Activated T-cell treated with anti-CD3 and anti-CD28 coated beads, Interleukin-2, amount 50 U/mL, for 72 hours (primary cell): ENCODE measurements at regions not wholly inside any gene's neighbourhood (a gene's known extent, or its start where the extent isn't known, plus 50 kb on each side); places are given as distances from the start of the nearest gene placed in this dataset.
A peak's percentile ranks its signal among the peaks of the same experiment; 100 is the strongest.

Experiments used
- ATAC-seq, 2 donors: fragments of 150-1000 bp; cut with Tn5 transposase; replicated peaks in 1 of 2; 2 replicates each; pipeline ENCODE4 v1.10.0; 2021; ENCODE audit warnings: moderate library complexity in 2 of 2, mild to moderate bottlenecking in 1 of 2
- DNase-seq, 2 donors: peaks; one replicate each; pipeline ENCODE4 v3.0.0; 2021 to 2022; ENCODE audit warnings: mixed read lengths in 1 of 2
- H3K27ac Mint-ChIP-seq: one replicate; pipeline ENCODE4 v1.8.0; 2022; ENCODE audit warnings: mild to moderate bottlenecking, moderate library complexity, mixed read lengths
- H3K27me3 Mint-ChIP-seq: one replicate; pipeline ENCODE4 v1.8.0; 2022; ENCODE audit warnings: low read depth, mixed read lengths
- H3K36me3 Mint-ChIP-seq, 2 donors: one replicate each; pipeline ENCODE4 v1.8.0; 2022; ENCODE audit warnings: mixed read lengths in 2 of 2, mild to moderate bottlenecking in 1 of 2; ENCODE audit not compliant: insufficient read depth in 2 of 2
- H3K4me1 Mint-ChIP-seq: one replicate; pipeline ENCODE4 v1.8.0; 2022; ENCODE audit warnings: low read depth, mixed read lengths
- H3K4me3 Mint-ChIP-seq, 2 donors: one replicate each; pipeline ENCODE4 v1.8.0; 2022; ENCODE audit warnings: mild to moderate bottlenecking in 2 of 2, mixed read lengths in 2 of 2, moderate library complexity in 2 of 2
- H3K9me3 Mint-ChIP-seq, 2 donors: one replicate each; pipeline ENCODE4 v1.8.0; 2022; ENCODE audit warnings: mixed read lengths in 2 of 2

- H3K4me3 Mint-ChIP-seq, result peak overlapping the region; percentile 70 to 76
- H3K4me1 Mint-ChIP-seq, result peaks cover 82% of the 10 kb centered on the region
- peak overlapping the region; percentile 82 for H3K27ac Mint-ChIP-seq
- DNase-seq (peak; percentile 41 to 62), ATAC-seq (peak; percentile 68 to 72)
- H3K27me3 Mint-ChIP-seq, result no peaks in the 10 kb centered on the region
- H3K36me3 Mint-ChIP-seq, result peaks cover 8 to 11% of the 10 kb centered on the region in 2 donors
- peaks cover 0 to 2% of the 10 kb centered on the region in 2 donors for H3K9me3 Mint-ChIP-seq
Observed at GRCh38 chr2:43139996-43140621, 86.3 kb downstream of the ZFP36L2 start.

GRCh38 chr2:43139501-43139900 is 86.9 kb downstream of the ZFP36L2 start:
- no peak for DNase-seq
- H3K27ac Mint-ChIP-seq, result peak overlapping the region; percentile 82
- H3K9me3 Mint-ChIP-seq, result peaks cover 0 to 2% of the 10 kb centered on the region in 2 donors
- H3K4me3 Mint-ChIP-seq, result peak overlapping the region; percentile 70 to 76
- no peak for ATAC-seq
- peaks cover 84% of the 10 kb centered on the region for H3K4me1 Mint-ChIP-seq
- no peaks in the 10 kb centered on the region for H3K27me3 Mint-ChIP-seq
- H3K36me3 Mint-ChIP-seq, result peaks cover 8 to 11% of the 10 kb centered on the region in 2 donors

- peak overlapping the region; percentile 35 for H3K27ac Mint-ChIP-seq
- DNase-seq, result no peak
- peaks cover 87% of the 10 kb centered on the region for H3K4me1 Mint-ChIP-seq
- H3K4me3 Mint-ChIP-seq, result peak overlapping the region; percentile 60 to 63
- no peak for ATAC-seq
- H3K9me3 Mint-ChIP-seq, result peaks cover 0 to 2% of the 10 kb centered on the region in 2 donors
- peaks cover 8 to 11% of the 10 kb centered on the region in 2 donors for H3K36me3 Mint-ChIP-seq
- H3K27me3 Mint-ChIP-seq, result no peaks in the 10 kb centered on the region
Observed at GRCh38 chr2:43138441-43138840, 88.0 kb downstream of the ZFP36L2 start.

GRCh38 chr2:43136876-43137275 is 89.5 kb downstream of the ZFP36L2 start:
- Mint-ChIP-seq H3K27me3 (no peaks in the 10 kb centered on the region), H3K36me3 (peaks cover 4 to 9% of the 10 kb centered on the region in 2 donors), H3K27ac (peak overlapping the region; percentile 54), H3K4me3 (peak overlapping the region; percentile 66 to 79), H3K9me3 (peaks cover 0 to 2% of the 10 kb centered on the region in 2 donors), H3K4me1 (peaks cover 93% of the 10 kb centered on the region)
- DNase-seq (peak; percentile 79 to 86), ATAC-seq (peak; percentile 70 to 71)

GRCh38 chr2:43136011-43136799 is 90.2 kb downstream of the ZFP36L2 start:
- peaks cover 97% of the 10 kb centered on the region for H3K4me1 Mint-ChIP-seq
- H3K4me3 Mint-ChIP-seq, result peak overlapping the region; percentile 66 to 79
- no peak for ATAC-seq
- H3K27ac Mint-ChIP-seq, result peak overlapping the region; percentile 38
- peaks cover 0 to 2% of the 10 kb centered on the region in 2 donors for H3K9me3 Mint-ChIP-seq
- no peak for DNase-seq
- H3K36me3 Mint-ChIP-seq, result peaks cover 4 to 5% of the 10 kb centered on the region in 2 donors
- no peaks in the 10 kb centered on the region for H3K27me3 Mint-ChIP-seq

- no peak for ATAC-seq
- peak overlapping the region; percentile 66 to 79 for H3K4me3 Mint-ChIP-seq
- DNase-seq, result no peak
- peaks cover 4 to 5% of the 10 kb centered on the region in 2 donors for H3K36me3 Mint-ChIP-seq
- H3K27me3 Mint-ChIP-seq, result no peaks in the 10 kb centered on the region
- peak overlapping the region; percentile 38 for H3K27ac Mint-ChIP-seq
- H3K9me3 Mint-ChIP-seq, result peaks cover 0 to 2% of the 10 kb centered on the region in 2 donors
- peaks cover 100% of the 10 kb centered on the region for H3K4me1 Mint-ChIP-seq
Observed at GRCh38 chr2:43135583-43135982, 90.8 kb downstream of the ZFP36L2 start.

- Mint-ChIP-seq H3K36me3 (peaks cover 2 to 4% of the 10 kb centered on the region in 2 donors), H3K4me3 (peak overlapping the region; percentile 66 to 74), H3K27me3 (no peaks in the 10 kb centered on the region), H3K4me1 (peaks cover 100% of the 10 kb centered on the region), H3K27ac (no peak overlapping the region), H3K9me3 (peaks cover 0 to 2% of the 10 kb centered on the region in 2 donors)
- DNase-seq, result no peak
- no peak for ATAC-seq
Observed at GRCh38 chr2:43134571-43134889, 91.9 kb downstream of the ZFP36L2 start.

GRCh38 chr2:43133708-43134570 is 92.5 kb downstream of the ZFP36L2 start:
- DNase-seq, result peak; percentile 79 to 82
- H3K9me3 Mint-ChIP-seq, result no peaks in the 10 kb centered on the region
- peak overlapping the region; percentile 66 to 74 for H3K4me3 Mint-ChIP-seq
- peaks cover 100% of the 10 kb centered on the region for H3K4me1 Mint-ChIP-seq
- peak overlapping the region; percentile 55 for H3K27ac Mint-ChIP-seq
- no peaks in the 10 kb centered on the region for H3K27me3 Mint-ChIP-seq
- peak; percentile 41 to 45 for ATAC-seq
- H3K36me3 Mint-ChIP-seq, result no peaks in the 10 kb centered on the region

- ATAC-seq (no peak), DNase-seq (no peak)
- no peak overlapping the region for H3K27ac Mint-ChIP-seq
- H3K9me3 Mint-ChIP-seq, result no peaks in the 10 kb centered on the region
- H3K4me1 Mint-ChIP-seq, result peaks cover 100% of the 10 kb centered on the region
- peaks cover 0 to 3% of the 10 kb centered on the region in 2 donors for H3K36me3 Mint-ChIP-seq
- no peaks in the 10 kb centered on the region for H3K27me3 Mint-ChIP-seq
- peak overlapping the region; percentile 66 to 76 for H3K4me3 Mint-ChIP-seq
Observed at GRCh38 chr2:43133336-43133707, 93.1 kb downstream of the ZFP36L2 start.

GRCh38 chr2:43132683-43133301 is 93.6 kb downstream of the ZFP36L2 start:
- H3K36me3 Mint-ChIP-seq, result peaks cover 0 to 3% of the 10 kb centered on the region in 2 donors
- H3K27ac Mint-ChIP-seq, result peak overlapping the region; percentile 39
- H3K9me3 Mint-ChIP-seq, result no peaks in the 10 kb centered on the region
- DNase-seq, result peak; percentile 51 to 55
- H3K4me1 Mint-ChIP-seq, result peaks cover 100% of the 10 kb centered on the region
- no peak for ATAC-seq
- H3K27me3 Mint-ChIP-seq, result no peaks in the 10 kb centered on the region
- peak overlapping the region; percentile 66 to 76 for H3K4me3 Mint-ChIP-seq

- DNase-seq (no peak), ATAC-seq (no peak)
- H3K36me3 Mint-ChIP-seq, result peaks cover 0 to 3% of the 10 kb centered on the region in 2 donors
- peak overlapping the region; percentile 76 to 79 for H3K4me3 Mint-ChIP-seq
- no peaks in the 10 kb centered on the region for H3K9me3 Mint-ChIP-seq
- H3K4me1 Mint-ChIP-seq, result peaks cover 100% of the 10 kb centered on the region
- no peaks in the 10 kb centered on the region for H3K27me3 Mint-ChIP-seq
- no peak overlapping the region for H3K27ac Mint-ChIP-seq
Observed at GRCh38 chr2:43131890-43132682, 94.3 kb downstream of the ZFP36L2 start.
